SU-DHL-6 (cell line): ENCODE measurements at regions not wholly inside any gene's neighbourhood (a gene's known extent, or its start where the extent isn't known, plus 50 kb on each side); places are given as distances from the start of the nearest gene placed in this dataset.

Experiments used
- H2AFZ ChIP-seq: fragments of 200-600 bp; sonication (generic); 2 replicates; pipeline ENCODE4 v1.6.1; 2014; ENCODE audit warnings: low read depth, mild to moderate bottlenecking, moderate library complexity, mixed read lengths, antibody characterized with exemption, low read length; ENCODE audit not compliant: severe bottlenecking
- H3F3A ChIP-seq: fragments of 200-600 bp; shearing (Covaris generic); 2 replicates; pipeline ENCODE4 v1.6.0; 2016; ENCODE audit warnings: antibody characterized with exemption, mild to moderate bottlenecking; ENCODE audit not compliant: insufficient read depth
- H3K27ac ChIP-seq: fragments of 200-600 bp; sonication (generic); 2 replicates; pipeline ENCODE4 v1.5.1; 2016; ENCODE audit warnings: low read depth, mild to moderate bottlenecking, low read length, moderate library complexity, mixed read lengths
- H3K27me3 ChIP-seq: fragments of 200-600 bp; sonication (generic), shearing (Covaris generic); 2 replicates; pipeline ENCODE4 v1.6.0; 2014; ENCODE audit warnings: mild to moderate bottlenecking, low read length
- H3K36me3 ChIP-seq: fragments of 200-600 bp; sonication (generic); 2 replicates; pipeline ENCODE4 v1.6.1; 2014; ENCODE audit warnings: mild to moderate bottlenecking, low read length, mixed read lengths
- H3K4me2 ChIP-seq: fragments of 300-600, 200-600 bp; shearing (Covaris generic), sonication (generic); 2 replicates; pipeline ENCODE4 v1.6.0; 2014; ENCODE audit warnings: low read length, low read depth, mild to moderate bottlenecking; ENCODE audit not compliant: poor library complexity, severe bottlenecking
- H3K4me3 ChIP-seq: fragments of 200-600 bp; sonication (generic); 2 replicates; pipeline ENCODE4 v1.5.1; 2014; ENCODE audit warnings: antibody characterized with exemption, low read length, mild to moderate bottlenecking, mixed read lengths; ENCODE audit not compliant: insufficient read depth, poor library complexity, severe bottlenecking
- H3K79me2 ChIP-seq: fragments of 200-600 bp; sonication (generic); 2 replicates; pipeline ENCODE4 v1.6.1; 2014; ENCODE audit warnings: mild to moderate bottlenecking, low read length, moderate library complexity; ENCODE audit not compliant: insufficient read depth
- H3K9ac ChIP-seq: fragments of 200-600 bp; sonication (generic); 2 replicates; pipeline ENCODE4 v1.7.0; 2014; ENCODE audit warnings: mild to moderate bottlenecking, low read length
- H3K9me2 ChIP-seq: fragments of 200-600 bp; sonication (generic); replicated peaks from 2 replicates; pipeline ENCODE4 v1.6.1; 2014; ENCODE audit warnings: low read length; ENCODE audit not compliant: insufficient read depth
- H3K9me3 ChIP-seq: fragments of 200-600 bp; sonication (generic); 2 replicates; pipeline ENCODE4 v1.6.1; 2014; ENCODE audit warnings: low read length, mixed read lengths; ENCODE audit not compliant: insufficient read depth
- H4K20me1 ChIP-seq: fragments of 200-600 bp; sonication (generic); 2 replicates; pipeline ENCODE4 v1.6.1; 2014; ENCODE audit warnings: low read depth, mild to moderate bottlenecking, antibody characterized with exemption, low read length, moderate library complexity, mixed read lengths
- EZH2phosphoT487 ChIP-seq: fragments of 200-600 bp; sonication (generic), shearing (Covaris generic); conservative IDR thresholded peaks from 2 replicates; pipeline ENCODE4 v1.6.1; 2018; ENCODE audit warnings: mild to moderate bottlenecking, antibody characterized with exemption, low read length, moderate library complexity, mixed read lengths
- TF ChIP-seq, protein P1 (sequence below): fragments of 200-600 bp; sonication (generic); IDR thresholded peaks from one replicate; pipeline ENCODE4 v1.5.1; 2017; ENCODE audit warnings: antibody characterized with exemption, mild to moderate bottlenecking, low read length, moderate library complexity; ENCODE audit not compliant: insufficient read depth, poor library complexity, severe bottlenecking

DNA sequence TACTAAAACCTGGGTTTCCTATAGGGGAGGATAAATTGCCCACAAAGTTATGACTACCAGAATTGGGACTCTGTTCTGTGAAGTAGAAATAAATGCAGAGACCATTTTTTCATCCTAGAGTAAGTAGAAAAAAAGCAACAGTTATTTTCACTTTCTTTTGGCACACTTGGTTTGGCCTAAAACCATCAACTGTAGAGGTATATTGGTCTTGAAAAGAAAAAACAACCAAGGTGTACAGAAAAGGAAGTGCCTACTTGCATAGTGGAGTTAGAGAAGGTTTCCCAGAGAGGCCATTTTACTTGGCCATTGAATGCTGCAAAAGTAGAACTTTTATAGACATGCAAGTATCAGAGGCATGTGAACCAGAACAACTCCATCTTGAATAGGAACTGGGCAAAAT, 89.4 kb upstream of the TACR1 start:
- TF ChIP-seq, protein P1, sequence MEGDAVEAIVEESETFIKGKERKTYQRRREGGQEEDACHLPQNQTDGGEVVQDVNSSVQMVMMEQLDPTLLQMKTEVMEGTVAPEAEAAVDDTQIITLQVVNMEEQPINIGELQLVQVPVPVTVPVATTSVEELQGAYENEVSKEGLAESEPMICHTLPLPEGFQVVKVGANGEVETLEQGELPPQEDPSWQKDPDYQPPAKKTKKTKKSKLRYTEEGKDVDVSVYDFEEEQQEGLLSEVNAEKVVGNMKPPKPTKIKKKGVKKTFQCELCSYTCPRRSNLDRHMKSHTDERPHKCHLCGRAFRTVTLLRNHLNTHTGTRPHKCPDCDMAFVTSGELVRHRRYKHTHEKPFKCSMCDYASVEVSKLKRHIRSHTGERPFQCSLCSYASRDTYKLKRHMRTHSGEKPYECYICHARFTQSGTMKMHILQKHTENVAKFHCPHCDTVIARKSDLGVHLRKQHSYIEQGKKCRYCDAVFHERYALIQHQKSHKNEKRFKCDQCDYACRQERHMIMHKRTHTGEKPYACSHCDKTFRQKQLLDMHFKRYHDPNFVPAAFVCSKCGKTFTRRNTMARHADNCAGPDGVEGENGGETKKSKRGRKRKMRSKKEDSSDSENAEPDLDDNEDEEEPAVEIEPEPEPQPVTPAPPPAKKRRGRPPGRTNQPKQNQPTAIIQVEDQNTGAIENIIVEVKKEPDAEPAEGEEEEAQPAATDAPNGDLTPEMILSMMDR, result no peak
- no peak for TF ChIP-seq EZH2phosphoT487

DNA sequence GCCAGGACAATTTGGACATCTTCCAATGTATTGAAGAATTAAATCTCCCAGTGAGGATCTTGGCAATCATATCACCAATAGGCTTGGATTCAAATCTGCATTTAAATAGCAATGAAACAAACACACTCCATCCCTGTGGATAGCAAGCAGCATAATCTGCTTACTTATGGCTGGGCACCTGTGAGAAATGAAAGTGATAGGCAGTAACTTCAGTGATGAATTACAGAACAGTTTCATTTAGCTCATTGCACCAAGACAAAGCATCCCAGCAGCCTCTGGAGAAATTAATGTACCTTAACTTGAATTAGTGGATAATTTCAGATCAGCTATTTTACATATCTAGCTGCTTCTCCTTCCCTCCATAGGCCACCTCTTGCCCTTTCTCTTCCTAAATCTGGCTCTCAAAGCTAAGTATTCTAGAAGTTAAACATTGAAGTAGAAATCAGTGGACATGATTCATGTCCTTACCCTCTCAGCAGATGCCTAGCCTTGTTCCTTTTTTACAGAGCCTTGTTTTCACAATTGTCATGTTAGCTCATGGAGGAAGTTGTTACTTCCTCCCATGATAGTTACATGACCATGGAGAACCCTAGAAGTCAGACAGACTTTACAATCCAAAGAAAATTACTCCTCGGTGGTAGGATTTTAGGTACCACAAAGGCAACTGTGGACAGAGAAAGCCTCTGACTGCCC, 88.5 kb upstream of the TACR1 start:
- no peak for TF ChIP-seq EZH2phosphoT487
- H3K27ac ChIP-seq, result no peak overlapping the region
- H3F3A ChIP-seq, result no peaks in the 10 kb centered on the region
- H3K9me3 ChIP-seq, result no peaks in the 10 kb centered on the region
- no peaks in the 10 kb centered on the region for H3K9me2 ChIP-seq
- H3K9ac ChIP-seq, result no peak overlapping the region
- no peak overlapping the region for H2AFZ ChIP-seq
- H3K79me2 ChIP-seq, result no peaks in the 10 kb centered on the region
- no peak overlapping the region for H3K4me3 ChIP-seq
- H4K20me1 ChIP-seq, result no peaks in the 10 kb centered on the region
- no peaks in the 10 kb centered on the region for H3K36me3 ChIP-seq
- no peak overlapping the region for H3K4me2 ChIP-seq
- no peaks in the 10 kb centered on the region for H3K27me3 ChIP-seq

More for the DNA sequence above, 89.4 kb upstream of the TACR1 start:
- Histone ChIP-seq H4K20me1 (no peaks in the 10 kb centered on the region), H3K4me3 (no peak overlapping the region), H3K4me2 (no peak overlapping the region), H2AFZ (no peak overlapping the region), H3F3A (no peaks in the 10 kb centered on the region), H3K27ac (no peak overlapping the region), H3K9ac (no peak overlapping the region), H3K9me2 (no peaks in the 10 kb centered on the region), H3K36me3 (no peaks in the 10 kb centered on the region), H3K27me3 (no peaks in the 10 kb centered on the region), H3K79me2 (no peaks in the 10 kb centered on the region), H3K9me3 (no peaks in the 10 kb centered on the region)

DNA sequence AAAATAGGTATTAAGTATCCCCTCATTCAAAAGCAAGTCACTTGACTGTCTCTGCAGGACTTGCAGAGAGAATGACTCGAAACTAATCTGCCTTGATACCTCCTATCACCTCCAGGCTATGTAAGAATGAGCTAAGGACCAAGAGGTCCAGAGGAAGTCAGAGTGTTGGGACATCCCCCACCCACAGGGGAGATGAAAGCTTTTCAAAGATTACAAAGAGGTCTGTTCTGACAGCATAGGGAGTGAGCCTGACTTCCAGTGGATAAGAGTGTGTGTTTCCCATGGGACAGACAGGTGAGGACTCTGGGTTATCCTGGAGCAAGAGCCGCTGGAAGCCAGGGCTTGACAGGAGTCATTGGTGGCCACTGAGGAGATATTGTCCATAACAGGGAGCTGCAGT, 85.0 kb upstream of the TACR1 start:
- H3F3A ChIP-seq, result no peaks in the 10 kb centered on the region
- H4K20me1 ChIP-seq, result no peaks in the 10 kb centered on the region
- H3K27me3 ChIP-seq, result no peaks in the 10 kb centered on the region
- no peak overlapping the region for H2AFZ ChIP-seq
- TF ChIP-seq EZH2phosphoT487, result no peak
- TF ChIP-seq, protein P1, result no peak
- no peaks in the 10 kb centered on the region for H3K9me2 ChIP-seq
- H3K9ac ChIP-seq, result no peak overlapping the region
- no peak overlapping the region for H3K27ac ChIP-seq
- no peaks in the 10 kb centered on the region for H3K79me2 ChIP-seq
- H3K4me2 ChIP-seq, result no peak overlapping the region
- no peaks in the 10 kb centered on the region for H3K36me3 ChIP-seq
- no peak overlapping the region for H3K4me3 ChIP-seq
- H3K9me3 ChIP-seq, result no peaks in the 10 kb centered on the region

DNA sequence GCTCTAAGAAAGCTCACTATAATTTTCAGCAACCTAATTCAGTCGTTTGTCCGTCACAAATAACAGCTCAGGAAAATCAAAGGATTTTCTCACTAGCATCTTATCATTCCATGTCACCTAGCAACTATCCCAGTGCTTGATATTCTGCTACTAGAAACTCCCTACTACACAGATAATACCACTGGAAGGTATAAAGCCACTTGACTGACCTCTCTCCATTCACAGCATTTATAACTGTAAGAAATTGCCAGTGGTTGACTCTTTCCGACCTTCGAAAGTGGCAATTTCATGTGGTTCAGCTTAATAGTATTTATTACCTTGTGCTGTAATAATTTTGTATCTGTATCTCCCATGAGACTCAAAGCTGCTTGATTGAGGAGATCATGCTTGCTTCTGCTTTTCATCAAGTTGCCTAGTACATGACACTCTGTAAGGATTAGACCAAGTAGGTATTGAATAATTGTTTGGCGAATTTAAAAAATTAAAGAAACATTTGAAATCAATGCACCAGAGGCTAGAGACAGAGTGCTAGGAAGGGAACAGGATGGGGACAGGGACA, 79.6 kb upstream of the TACR1 start:
- no peaks in the 10 kb centered on the region for H3K79me2 ChIP-seq
- TF ChIP-seq EZH2phosphoT487, result no peak
- TF ChIP-seq, protein P1, result no peak
- H3K27me3 ChIP-seq, result no peaks in the 10 kb centered on the region
- H3F3A ChIP-seq, result no peaks in the 10 kb centered on the region
- no peak overlapping the region for H3K27ac ChIP-seq
- no peak overlapping the region for H3K4me2 ChIP-seq
- no peaks in the 10 kb centered on the region for H3K36me3 ChIP-seq
- H3K9me3 ChIP-seq, result no peaks in the 10 kb centered on the region
- no peak overlapping the region for H2AFZ ChIP-seq
- H3K9me2 ChIP-seq, result no peaks in the 10 kb centered on the region
- H3K4me3 ChIP-seq, result no peak overlapping the region
- no peak overlapping the region for H3K9ac ChIP-seq
- no peaks in the 10 kb centered on the region for H4K20me1 ChIP-seq
